Bronchial epithelial cell (primary cell): ENCODE measurements at regions not wholly inside any gene's neighbourhood (a gene's known extent, or its start where the extent isn't known, plus 50 kb on each side); places are given as distances from the start of the nearest gene placed in this dataset.

ENCODE experiments used
- DNase-seq: peaks from one replicate; pipeline ENCODE4 v3.0.0-alpha.2; 2010; ENCODE audit warnings: low read depth
- FAIRE-seq: peaks from 2 replicates; lab custom pipeline; 2011; peaks lifted over from hg19 to GRCh38; lab: Jason Lieb, UNC
- H3K27me3 ChIP-seq: 2 replicates; pipeline ENCODE4 v1.5.1; 2011; ENCODE audit warnings: low read length; ENCODE audit not compliant: control insufficient read depth, insufficient read depth
- H3K36me3 ChIP-seq: 2 replicates; pipeline ENCODE4 v1.5.1; 2011; ENCODE audit warnings: low read length; ENCODE audit not compliant: control insufficient read depth, insufficient read depth
- H3K4me3 ChIP-seq: 2 replicates; pipeline ENCODE4 v1.5.1; 2011; ENCODE audit warnings: mild to moderate bottlenecking, low read depth, low read length, control low read depth
- CTCF ChIP-seq: IDR thresholded peaks from 2 replicates; pipeline ENCODE4 v1.5.1; 2011; ENCODE audit warnings: mild to moderate bottlenecking, moderate library complexity, low read length, control low read depth, inconsistent platforms; ENCODE audit not compliant: insufficient read depth, severe bottlenecking

GRCh38 chr4:188287169-188287894 lies 148.1 kb downstream of the TRIML1 start:
- H3K36me3 ChIP-seq, result no peaks in the 10 kb centered on the region
- no peak for DNase-seq
- no peak overlapping the region for H3K4me3 ChIP-seq
- no peaks in the 10 kb centered on the region for H3K27me3 ChIP-seq
- no peak for TF ChIP-seq CTCF
- FAIRE-seq, result no peak

- FAIRE-seq, result no peak
- H3K4me3 ChIP-seq, result no peak overlapping the region
- TF ChIP-seq CTCF, result no peak
Measured at GRCh38 chr4:188289531-188290125, 150.4 kb downstream of the TRIML1 start.

GRCh38 chr4:188295899-188296298 lies 156.7 kb downstream of the TRIML1 start:
- H3K27me3 ChIP-seq, result no peaks in the 10 kb centered on the region
- FAIRE-seq (no peak), DNase-seq (peak; percentile 28)
- no peaks in the 10 kb centered on the region for H3K36me3 ChIP-seq
- TF ChIP-seq CTCF, result no peak
- H3K4me3 ChIP-seq, result no peak overlapping the region

More at GRCh38 chr4:188289531-188290125, 150.4 kb downstream of the TRIML1 start:
- no peaks in the 10 kb centered on the region for H3K36me3 ChIP-seq
- H3K27me3 ChIP-seq, result no peaks in the 10 kb centered on the region
- no peak for DNase-seq

- FAIRE-seq (no peak), DNase-seq (no peak)
- Histone ChIP-seq H3K4me3 (no peak overlapping the region), H3K27me3 (no peaks in the 10 kb centered on the region), H3K36me3 (no peaks in the 10 kb centered on the region)
- TF ChIP-seq CTCF, result no peak
Measured at GRCh38 chr4:188296331-188296730, 157.1 kb downstream of the TRIML1 start.

- H3K4me3 ChIP-seq, result no peak overlapping the region
- no peaks in the 10 kb centered on the region for H3K36me3 ChIP-seq
- no peak for FAIRE-seq
- DNase-seq, result peak; percentile 50
- no peak for TF ChIP-seq CTCF
- H3K27me3 ChIP-seq, result no peaks in the 10 kb centered on the region
Measured at GRCh38 chr4:188297873-188298272, 158.6 kb downstream of the TRIML1 start.
